ENCODE measurements at regions not wholly inside any gene's neighbourhood (a gene's known extent, or its start where the extent isn't known, plus 50 kb on each side); places are given as distances from the start of the nearest gene placed in this dataset.

- TF ChIP-seq JUNB (IDR thresholded peaks at IDR 0.05): no peak
- TF ChIP-seq MXI1 (IDR thresholded peaks at IDR 0.05; ENCODE audit: low read depth, low read length): no peak
Observed at GRCh38 chr17:54339731-54340130, 517.0 kb downstream of the KIF2B start (continued).

- RAD21 ChIA-PET (ENCODE audit: unreplicated experiment): no interaction called here
- BruUV-seq (replicated peaks): no TSS peak
Observed at GRCh38 chr17:54347495-54347894, 524.8 kb downstream of the KIF2B start.

More at GRCh38 chr17:54347495-54347894, 524.8 kb downstream of the KIF2B start:
- Histone ChIP-seq H3K4me3 (no peak overlapping the region), H3K27me3 (replicated peaks in 1 of 2; ENCODE audit: control insufficient read depth in 2 of 2, insufficient read depth in 2 of 2, low read length in 1 of 2) (no peaks in the 10 kb centered on the region), H3K4me1 (ENCODE audit: control insufficient read depth, insufficient read depth, low read length) (no peaks in the 10 kb centered on the region), H2AFZ (ENCODE audit: control insufficient read depth, low read depth, low read length) (no peak overlapping the region), H3K27ac (ENCODE audit: control insufficient read depth, insufficient read depth) (no peak overlapping the region), H3K9me3 (replicated peaks; ENCODE audit: control insufficient read depth, insufficient read depth, low read length) (no peaks in the 10 kb centered on the region), H3K36me3 (ENCODE audit: control insufficient read depth in 2 of 2, insufficient read depth in 2 of 2, low read length in 1 of 2) (no peaks in the 10 kb centered on the region), H3K9ac (ENCODE audit: control insufficient read depth, insufficient read depth, low read length) (no peak overlapping the region), H3K4me2 (ENCODE audit: control insufficient read depth, insufficient read depth) (no peak overlapping the region), H3K79me2 (ENCODE audit: control insufficient read depth, insufficient read depth, low read length) (no peaks in the 10 kb centered on the region), H4K20me1 (ENCODE audit: control insufficient read depth, insufficient read depth) (no peaks in the 10 kb centered on the region)
- in situ Hi-C loops (cut with MboI): no loop called here
- WGBS (ENCODE audit: insufficient coverage, insufficient replicate concordance, low lambda C conversion rate, missing lambda C conversion rate): 0% methylated on average over 1 of the region's 1 CpG
- TF ChIP-seq SP1 (IDR thresholded peaks at IDR 0.05; ENCODE audit: low read depth, low read length) (no peak), BCL3 (IDR thresholded peaks at IDR 0.05; ENCODE audit: borderline replicate concordance, insufficient read depth, low read depth, low read length, poor library complexity, severe bottlenecking) (no peak), USF1 (IDR thresholded peaks at IDR 0.05; ENCODE audit: borderline replicate concordance, extremely low read length, insufficient read depth, low read depth, low read length) (no peak), IKZF2 (IDR thresholded peaks at IDR 0.05) (no peak), ZNF384 (IDR thresholded peaks at IDR 0.05; ENCODE audit: borderline replicate concordance, low read depth, low read length) (no peak), FOXM1 (IDR thresholded peaks at IDR 0.05; ENCODE audit: low read depth, low read length) (no peak), ZNF274 (IDR thresholded peaks at IDR 0.05; ENCODE audit: insufficient read depth, insufficient read length) (no peak), PML (IDR thresholded peaks at IDR 0.05; ENCODE audit: low read length) (no peak), HCFC1 (IDR thresholded peaks at IDR 0.05; ENCODE audit: low read length) (no peak)
- FAIRE-seq (no peak), DNase-seq (ENCODE audit: low read depth, low spot score) (no peak), ATAC-seq (no peak)
- ChIA-PET SMC1A (ENCODE audit: uncharacterized antibody, unreplicated experiment) (no interaction called here), CTCF (no interaction called here), POLR2A (no interaction called here)
- intact Hi-C loops (cut with micrococcal nuclease; ENCODE audit: unreplicated experiment): no loop called here

All from GM12878 (cell line).